ENCODE measurements at regions not wholly inside any gene's neighbourhood (a gene's known extent, or its start where the extent isn't known, plus 50 kb on each side); places are given as distances from the start of the nearest gene placed in this dataset.

GRCh38 chr7:70867513-70867912 lies 264.4 kb upstream of the GALNT17 start:
- H3K27ac ChIP-seq = no peak overlapping the region

GRCh38 chr7:70870349-70870748 lies 261.6 kb upstream of the GALNT17 start:
- H3K36me3 ChIP-seq = no peaks in the 10 kb centered on the region
- intact Hi-C loops (cut with DNase I; ENCODE audit: low total_unique reads) = no loop called here
- no peak overlapping the region for H3K4me3 ChIP-seq
- TF ChIP-seq CTCF (IDR thresholded peaks at IDR 0.05) (no peak), POLR2A (IDR thresholded peaks at IDR 0.05) (no peak)
- H3K4me1 ChIP-seq = no peaks in the 10 kb centered on the region
- no peaks in the 10 kb centered on the region for H3K27me3 ChIP-seq
- DNase-seq = no peak
- no peaks in the 10 kb centered on the region for H3K9me3 ChIP-seq
- no peak overlapping the region for H3K27ac ChIP-seq

More at GRCh38 chr7:70867513-70867912, 264.4 kb upstream of the GALNT17 start:
- TF ChIP-seq CTCF (IDR thresholded peaks at IDR 0.05) = no peak
- no peak for TF ChIP-seq POLR2A (IDR thresholded peaks at IDR 0.05)
- H3K9me3 ChIP-seq = no peaks in the 10 kb centered on the region
- intact Hi-C loops (cut with DNase I; ENCODE audit: low total_unique reads) = no loop called here
- H3K27me3 ChIP-seq = no peaks in the 10 kb centered on the region
- no peaks in the 10 kb centered on the region for H3K36me3 ChIP-seq
- H3K4me1 ChIP-seq = no peaks in the 10 kb centered on the region
- H3K4me3 ChIP-seq = no peak overlapping the region
- no peak for DNase-seq

- Histone ChIP-seq H3K27ac (no peak overlapping the region), H3K4me3 (no peak overlapping the region), H3K4me1 (no peaks in the 10 kb centered on the region), H3K27me3 (no peaks in the 10 kb centered on the region), H3K36me3 (no peaks in the 10 kb centered on the region), H3K9me3 (no peaks in the 10 kb centered on the region)
- TF ChIP-seq CTCF (IDR thresholded peaks at IDR 0.05) (no peak), POLR2A (IDR thresholded peaks at IDR 0.05) (no peak)
- intact Hi-C loops (cut with DNase I; ENCODE audit: low total_unique reads) = no loop called here
- DNase-seq = no peak
These were observed 259.8 kb upstream of the GALNT17 start for GRCh38 chr7:70872188-70872587.

GRCh38 chr7:70881167-70881847 lies 250.6 kb upstream of the GALNT17 start:
- H3K27me3 ChIP-seq = no peaks in the 10 kb centered on the region
- no peaks in the 10 kb centered on the region for H3K4me1 ChIP-seq
- H3K9me3 ChIP-seq = no peaks in the 10 kb centered on the region
- no peak overlapping the region for H3K27ac ChIP-seq
- intact Hi-C loops (cut with DNase I; ENCODE audit: low total_unique reads) = no loop called here
- no peak overlapping the region for H3K4me3 ChIP-seq
- DNase-seq = no peak
- H3K36me3 ChIP-seq = no peaks in the 10 kb centered on the region
- TF ChIP-seq CTCF (IDR thresholded peaks at IDR 0.05) (no peak), POLR2A (IDR thresholded peaks at IDR 0.05) (no peak)

GRCh38 chr7:70883750-70884439 lies 248.0 kb upstream of the GALNT17 start:
- no peak for DNase-seq
- Histone ChIP-seq H3K4me3 (no peak overlapping the region), H3K27me3 (no peaks in the 10 kb centered on the region), H3K27ac (no peak overlapping the region), H3K9me3 (no peaks in the 10 kb centered on the region), H3K36me3 (no peaks in the 10 kb centered on the region), H3K4me1 (no peaks in the 10 kb centered on the region)
- intact Hi-C loops (cut with DNase I; ENCODE audit: low total_unique reads) = no loop called here
- TF ChIP-seq POLR2A (IDR thresholded peaks at IDR 0.05) (no peak), CTCF (IDR thresholded peaks at IDR 0.05) (no peak)
